IMR-90 (cell line): ENCODE measurements at regions not wholly inside any gene's neighbourhood (a gene's known extent, or its start where the extent isn't known, plus 50 kb on each side); places are given as distances from the start of the nearest gene placed in this dataset.

Experiments used
- ATAC-seq: fragments of 200-7000 bp; cut with Tn5 transposase; 2 replicates; pipeline ENCODE4 v1.9.1; 2020; ENCODE audit warnings: low read depth, mild to moderate bottlenecking, moderate library complexity
- BruUV-seq: library from RNA; stranded (reverse); fragments of 400-500 nt; replicated peaks from 2 replicates; lab custom pipeline; 2021; lab: Mats Ljungman, UMichigan
- CTCF ChIA-PET: fragments of 300-600 bp; formaldehyde crosslinking; extraction: SDS; loops from one replicate; lab custom pipeline; 2021; ENCODE audit warnings: antibody characterized with exemption; lab: Yijun Ruan, JAX
- POLR2A ChIA-PET: fragments of 300-600 bp; sonication (Branson Sonifier 250); formaldehyde crosslinking; loops from one replicate; lab custom pipeline; 2022; ENCODE audit warnings: antibody characterized with exemption; ENCODE audit not compliant: unreplicated experiment; lab: Charles Lee
- DNase-seq: peaks from one replicate; pipeline ENCODE4 v3.0.0; 2013
- H2AFZ ChIP-seq: replicated peaks from 2 replicates; pipeline ENCODE3; 2013; ENCODE audit warnings: low read length, mild to moderate bottlenecking; ENCODE audit not compliant: poor library complexity
- H2AK5ac ChIP-seq: 2 replicates; pipeline ENCODE4 v1.6.1; 2013; ENCODE audit warnings: low read depth, low read length, inconsistent platforms
- H2AK9ac ChIP-seq: replicated peaks from 2 replicates; pipeline ENCODE3; 2013; ENCODE audit warnings: mild to moderate bottlenecking, low read depth, low read length, moderate library complexity; ENCODE audit not compliant: poor library complexity
- H2BK120ac ChIP-seq: 2 replicates; pipeline ENCODE4 v1.6.1; 2013; ENCODE audit warnings: low read depth, low read length, inconsistent platforms
- H2BK15ac ChIP-seq: 3 replicates; pipeline ENCODE4 v1.6.1; 2013; ENCODE audit warnings: low read depth, low read length, inconsistent platforms
- H2BK20ac ChIP-seq: 2 replicates; pipeline ENCODE4 v1.6.1; 2013; ENCODE audit warnings: low read depth, mild to moderate bottlenecking, inconsistent platforms, low read length, moderate library complexity
- H2BK5ac ChIP-seq: 2 replicates; pipeline ENCODE4 v1.6.1; 2013; ENCODE audit warnings: mild to moderate bottlenecking, low read depth, low read length, inconsistent platforms; ENCODE audit not compliant: poor library complexity, severe bottlenecking
- H3K14ac ChIP-seq: replicated peaks from 2 replicates; pipeline ENCODE4 v1.6.1; 2013; ENCODE audit warnings: low read depth, low read length, inconsistent platforms
- H3K18ac ChIP-seq: 2 replicates; pipeline ENCODE4 v1.6.1; 2013; ENCODE audit warnings: low read depth, low read length, control low read depth
- H3K23ac ChIP-seq: 2 replicates; pipeline ENCODE4 v1.6.1; 2013; ENCODE audit warnings: low read depth, low read length, inconsistent platforms
- H3K27ac ChIP-seq: 2 replicates; pipeline ENCODE4 v1.5.1; 2013; ENCODE audit warnings: mild to moderate bottlenecking, control low read depth, low read length; ENCODE audit not compliant: insufficient read depth
- H3K27me3 ChIP-seq: 2 replicates; pipeline ENCODE4 v1.6.1; 2013; ENCODE audit warnings: low read length; ENCODE audit not compliant: control insufficient read depth, insufficient read depth
- H3K36me3 ChIP-seq: 2 replicates; pipeline ENCODE4 v1.6.1; 2013; ENCODE audit warnings: low read length, mixed read lengths; ENCODE audit not compliant: control insufficient read depth, insufficient read depth
- H3K4ac ChIP-seq: 2 replicates; pipeline ENCODE4 v1.6.1; 2013; ENCODE audit warnings: low read depth, low read length, inconsistent platforms
- H3K4me1 ChIP-seq: 2 replicates; pipeline ENCODE4 v1.6.1; 2013; ENCODE audit warnings: low read length, mixed read lengths; ENCODE audit not compliant: control insufficient read depth, insufficient read depth
- H3K4me2 ChIP-seq: 2 replicates; pipeline ENCODE4 v1.6.1; 2013; ENCODE audit warnings: low read depth, mild to moderate bottlenecking, control low read depth, low read length, moderate library complexity
- H3K4me3 ChIP-seq: 2 replicates; pipeline ENCODE4 v1.5.1; 2013; ENCODE audit warnings: low read depth, mild to moderate bottlenecking, control low read depth, low read length, moderate library complexity; ENCODE audit not compliant: insufficient read depth
- H3K56ac ChIP-seq: 2 replicates; pipeline ENCODE4 v1.6.1; 2013; ENCODE audit warnings: low read length, inconsistent platforms; ENCODE audit not compliant: insufficient read depth; ENCODE audit errors: extremely low read depth
- H3K79me1 ChIP-seq, 2 experiments: 2 replicates each; pipeline ENCODE4 v1.6.1; 2013; ENCODE audit warnings: low read length in 2 of 2, inconsistent platforms in 1 of 2, low read depth in 1 of 2
- H3K9ac ChIP-seq: 2 replicates; pipeline ENCODE4 v1.6.1; 2013; ENCODE audit warnings: low read depth, low read length, control low read depth
- H3K9me1 ChIP-seq: 2 replicates; pipeline ENCODE4 v1.6.1; 2013; ENCODE audit warnings: low read length, inconsistent platforms; ENCODE audit not compliant: insufficient read depth
- H3K9me3 ChIP-seq: 2 replicates; pipeline ENCODE4 v1.6.1; 2013; ENCODE audit warnings: low read length; ENCODE audit not compliant: control insufficient read depth, insufficient read depth
- H4K20me1 ChIP-seq: 2 replicates; pipeline ENCODE4 v1.6.1; 2013; ENCODE audit warnings: low read length, inconsistent platforms; ENCODE audit not compliant: insufficient read depth
- H4K5ac ChIP-seq: 2 replicates; pipeline ENCODE4 v1.6.1; 2013; ENCODE audit warnings: mild to moderate bottlenecking, low read depth, low read length, control low read depth
- H4K8ac ChIP-seq, 2 experiments: 2 replicates each; pipeline ENCODE4 v1.6.1; 2013; ENCODE audit warnings: low read depth in 2 of 2, low read length in 2 of 2, control low read depth in 1 of 2, inconsistent platforms in 1 of 2
- H4K91ac ChIP-seq: 2 replicates; pipeline ENCODE4 v1.6.1; 2013; ENCODE audit warnings: low read depth, low read length, inconsistent platforms; ENCODE audit not compliant: insufficient read depth
- BHLHE40 ChIP-seq: fragments of 150-350 bp; IDR thresholded peaks from 2 replicates; pipeline ENCODE4 v1.6.1; 2016; ENCODE audit warnings: mild to moderate bottlenecking, low read depth, low read length
- CEBPB ChIP-seq: IDR thresholded peaks from 2 replicates; pipeline ENCODE4 v1.6.1; 2012; ENCODE audit warnings: low read depth, low read length, improper control_type of control experiment
- CHD1 ChIP-seq: IDR thresholded peaks from 2 replicates; pipeline ENCODE4 v1.6.1; 2012; ENCODE audit warnings: low read depth, low read length, improper control_type of control experiment
- FOS ChIP-seq: fragments of 150-350 bp; IDR thresholded peaks from 2 replicates; pipeline ENCODE4 v1.6.1; 2016; ENCODE audit warnings: low read depth, low read length
- MAFK ChIP-seq: IDR thresholded peaks from 2 replicates; pipeline ENCODE4 v1.6.1; 2012; ENCODE audit warnings: low read depth, low read length, improper control_type of control experiment
- MAZ ChIP-seq: IDR thresholded peaks from 2 replicates; pipeline ENCODE4 v1.6.1; 2012; ENCODE audit warnings: low read depth, mild to moderate bottlenecking, low read length, improper control_type of control experiment, moderate library complexity, borderline replicate concordance
- MXI1 ChIP-seq: IDR thresholded peaks from 2 replicates; pipeline ENCODE4 v1.6.1; 2012; ENCODE audit warnings: low read depth, mild to moderate bottlenecking, low read length, moderate library complexity, borderline replicate concordance
- NFE2L2 ChIP-seq: fragments of 150-350 bp; IDR thresholded peaks from 2 replicates; pipeline ENCODE4 v1.6.1; 2016; ENCODE audit warnings: low read depth, mild to moderate bottlenecking, low read length
- POLR2A ChIP-seq: IDR thresholded peaks from 2 replicates; pipeline ENCODE4 v1.6.1; 2012; ENCODE audit warnings: mild to moderate bottlenecking, low read depth, low read length
- RAD21 ChIP-seq: IDR thresholded peaks from 2 replicates; pipeline ENCODE4 v1.6.1; 2012; ENCODE audit warnings: low read length, improper control_type of control experiment
- RCOR1 ChIP-seq: IDR thresholded peaks from 2 replicates; pipeline ENCODE4 v1.6.1; 2012; ENCODE audit warnings: mild to moderate bottlenecking, low read length, improper control_type of control experiment; ENCODE audit not compliant: insufficient replicate concordance
- RFX5 ChIP-seq: IDR thresholded peaks from 2 replicates; pipeline ENCODE4 v1.8.0; 2012; ENCODE audit warnings: low read depth, mild to moderate bottlenecking, low read length, moderate library complexity
- SMC3 ChIP-seq: fragments of 150-350 bp; IDR thresholded peaks from 2 replicates; pipeline ENCODE4 v1.6.1; 2016; ENCODE audit warnings: low read depth, mild to moderate bottlenecking, antibody characterized with exemption, low read length, moderate library complexity
- whole genome bisulfite sequencing, 2 experiments: methylation state at CpG; one replicate each; pipeline versions ENCODE4 v1.1.5 to v1.1.7; 2013; ENCODE audit warnings: missing lambda C conversion rate in 2 of 2; ENCODE audit not compliant: insufficient read length in 1 of 2; ENCODE audit errors: extremely low coverage in 2 of 2; 5-methylcytosine and 5-hydroxymethylcytosine counted together
- dilution Hi-C: fragments of 300-500 bp; cut with HindIII; formaldehyde crosslinking; loops from one replicate; pipeline ENCODE4 v1.14.3; 2018; ENCODE audit warnings: low sequenced_read_pairs; ENCODE audit not compliant: unreplicated experiment
- in situ Hi-C: fragments of 300-500 bp; cut with MboI; formaldehyde crosslinking; loops from 3 replicates; pipeline ENCODE4 v1.14.3; 2019; ENCODE audit warnings: low sequenced_read_pairs, inconsistent platforms, mixed read lengths
- intact Hi-C: fragments of 100-400 bp; cut with micrococcal nuclease; formaldehyde crosslinking; loops from 2 replicates; pipeline ENCODE4 v1.10.0; 2022
- TF ChIP-seq, protein P1 (sequence below): fragments of 150-350 bp; IDR thresholded peaks from 2 replicates; pipeline ENCODE4 v1.6.1; 2017; ENCODE audit warnings: mild to moderate bottlenecking, antibody characterized with exemption, low read length, low read depth
- TF ChIP-seq, protein P2 (sequence below): conservative IDR thresholded peaks from 2 replicates; pipeline ENCODE4 v1.5.1; 2012; ENCODE audit warnings: mild to moderate bottlenecking, low read depth, low read length, improper control_type of control experiment
- TF ChIP-seq, protein P3 (sequence below): fragments of 150-350 bp; IDR thresholded peaks from 2 replicates; pipeline ENCODE4 v1.6.1; 2016; ENCODE audit warnings: low read depth, mild to moderate bottlenecking, low read length, moderate library complexity, borderline replicate concordance

DNA sequence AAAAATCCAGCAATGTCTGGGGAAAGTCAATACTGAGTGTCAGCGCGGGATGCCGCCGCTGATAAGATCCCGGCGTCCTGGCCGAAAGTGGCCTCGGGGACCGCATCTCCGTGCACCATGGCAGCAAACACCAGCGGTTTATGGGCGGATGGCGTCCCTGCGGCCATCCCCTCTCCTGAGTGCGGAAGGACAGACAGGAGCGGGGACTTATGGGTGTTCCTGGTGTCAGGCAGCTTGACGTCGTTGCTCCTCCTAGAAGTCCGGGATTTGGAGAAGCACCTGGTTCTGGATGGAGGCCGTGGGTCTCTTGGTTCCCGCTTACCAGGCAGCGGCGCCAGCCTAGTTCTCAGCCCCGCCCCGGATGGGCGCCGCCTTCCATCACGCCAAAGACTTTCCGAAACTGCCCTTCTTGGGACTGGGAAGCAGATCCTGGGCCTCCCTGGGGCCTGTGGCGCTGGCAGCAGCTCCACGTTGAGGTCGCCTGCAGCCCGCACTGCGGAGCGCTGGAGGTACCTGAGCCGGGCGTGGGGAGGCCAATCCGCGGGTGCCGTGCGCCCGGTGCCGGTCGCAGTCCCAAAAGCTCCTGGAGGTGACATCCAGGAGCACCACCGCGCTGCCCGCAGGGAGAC, 119.1 kb downstream of the CCDC74A start:
- Histone ChIP-seq H4K20me1 (no peaks in the 10 kb centered on the region), H2AK9ac (no peak overlapping the region), H3K4me2 (peak overlapping the region; percentile 74), H2BK20ac (no peak overlapping the region), H3K23ac (peak overlapping the region; percentile 49; the same call in 1 of the 2 replicates), H3K4me3 (peak overlapping the region; percentile 44), H4K91ac (no peak overlapping the region), H2BK5ac (no peak overlapping the region), H3K9ac (no peak overlapping the region), H2BK120ac (0 out of 2 replicates have a peak overlapping the region, but pooled peaks have one; percentile 32), H4K8ac (peak overlapping the region in 1 of 2 experiments; percentile 35; a peak in 1 of 4 replicates), H3K27ac (no peak overlapping the region), H2AK5ac (no peak overlapping the region), H3K4ac (no peak overlapping the region; the same call in 1 of the 2 replicates), H3K9me1 (peaks cover 6% of the 10 kb centered on the region; the same call in 1 of the 2 replicates), H4K5ac (no peak overlapping the region), H3K27me3 (peaks cover 12% of the 10 kb centered on the region; the same call in 1 of the 2 replicates), H3K4me1 (peaks cover 2% of the 10 kb centered on the region), H3K14ac (peak overlapping the region; percentile 59), H3K56ac (no peak overlapping the region), H3K18ac (no peak overlapping the region), H3K9me3 (peaks cover 2% of the 10 kb centered on the region; the same call in 1 of the 2 replicates), H3K79me1 (no peaks in the 10 kb centered on the region), H2BK15ac (no peak overlapping the region), H2AFZ (peak overlapping the region; percentile 87), H3K36me3 (no peaks in the 10 kb centered on the region)
- no TSS peak for BruUV-seq
- intact Hi-C loops: no loop called here
- dilution Hi-C loops: no loop called here
- in situ Hi-C loops: no loop called here
- no peak for DNase-seq
- ChIA-PET CTCF (no interaction called here), POLR2A (no interaction called here)
- TF ChIP-seq FOS (no peak), POLR2A (no peak), NFE2L2 (no peak), MXI1 (no peak), RCOR1 (no peak), MAZ (no peak), SMC3 (no peak), BHLHE40 (no peak), CHD1 (no peak), RFX5 (no peak), CEBPB (no peak), RAD21 (no peak), MAFK (no peak)
- TF ChIP-seq, protein P1, sequence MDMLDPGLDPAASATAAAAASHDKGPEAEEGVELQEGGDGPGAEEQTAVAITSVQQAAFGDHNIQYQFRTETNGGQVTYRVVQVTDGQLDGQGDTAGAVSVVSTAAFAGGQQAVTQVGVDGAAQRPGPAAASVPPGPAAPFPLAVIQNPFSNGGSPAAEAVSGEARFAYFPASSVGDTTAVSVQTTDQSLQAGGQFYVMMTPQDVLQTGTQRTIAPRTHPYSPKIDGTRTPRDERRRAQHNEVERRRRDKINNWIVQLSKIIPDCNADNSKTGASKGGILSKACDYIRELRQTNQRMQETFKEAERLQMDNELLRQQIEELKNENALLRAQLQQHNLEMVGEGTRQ: no peak
- TF ChIP-seq, protein P2, sequence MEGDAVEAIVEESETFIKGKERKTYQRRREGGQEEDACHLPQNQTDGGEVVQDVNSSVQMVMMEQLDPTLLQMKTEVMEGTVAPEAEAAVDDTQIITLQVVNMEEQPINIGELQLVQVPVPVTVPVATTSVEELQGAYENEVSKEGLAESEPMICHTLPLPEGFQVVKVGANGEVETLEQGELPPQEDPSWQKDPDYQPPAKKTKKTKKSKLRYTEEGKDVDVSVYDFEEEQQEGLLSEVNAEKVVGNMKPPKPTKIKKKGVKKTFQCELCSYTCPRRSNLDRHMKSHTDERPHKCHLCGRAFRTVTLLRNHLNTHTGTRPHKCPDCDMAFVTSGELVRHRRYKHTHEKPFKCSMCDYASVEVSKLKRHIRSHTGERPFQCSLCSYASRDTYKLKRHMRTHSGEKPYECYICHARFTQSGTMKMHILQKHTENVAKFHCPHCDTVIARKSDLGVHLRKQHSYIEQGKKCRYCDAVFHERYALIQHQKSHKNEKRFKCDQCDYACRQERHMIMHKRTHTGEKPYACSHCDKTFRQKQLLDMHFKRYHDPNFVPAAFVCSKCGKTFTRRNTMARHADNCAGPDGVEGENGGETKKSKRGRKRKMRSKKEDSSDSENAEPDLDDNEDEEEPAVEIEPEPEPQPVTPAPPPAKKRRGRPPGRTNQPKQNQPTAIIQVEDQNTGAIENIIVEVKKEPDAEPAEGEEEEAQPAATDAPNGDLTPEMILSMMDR: no peak
- TF ChIP-seq, protein P3, sequence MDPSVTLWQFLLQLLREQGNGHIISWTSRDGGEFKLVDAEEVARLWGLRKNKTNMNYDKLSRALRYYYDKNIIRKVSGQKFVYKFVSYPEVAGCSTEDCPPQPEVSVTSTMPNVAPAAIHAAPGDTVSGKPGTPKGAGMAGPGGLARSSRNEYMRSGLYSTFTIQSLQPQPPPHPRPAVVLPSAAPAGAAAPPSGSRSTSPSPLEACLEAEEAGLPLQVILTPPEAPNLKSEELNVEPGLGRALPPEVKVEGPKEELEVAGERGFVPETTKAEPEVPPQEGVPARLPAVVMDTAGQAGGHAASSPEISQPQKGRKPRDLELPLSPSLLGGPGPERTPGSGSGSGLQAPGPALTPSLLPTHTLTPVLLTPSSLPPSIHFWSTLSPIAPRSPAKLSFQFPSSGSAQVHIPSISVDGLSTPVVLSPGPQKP: no peak
- 29% methylated on average over 29 of the region's 47 CpGs; no CpG with 5 or more reads in 1 of the 2 experiments for WGBS, 2 experiments
- ATAC-seq: no peak
